ENCODE measurements at regions not wholly inside any gene's neighbourhood (a gene's known extent, or its start where the extent isn't known, plus 50 kb on each side); places are given as distances from the start of the nearest gene placed in this dataset.

GRCh38 chr18:22473366-22473765 is 55.7 kb upstream of the CTAGE1 start:
- Histone ChIP-seq H4K20me1 (ENCODE audit: insufficient read depth) (no peaks in the 10 kb centered on the region), H3K27me3 (ENCODE audit: insufficient read depth, low read length) (no peaks in the 10 kb centered on the region), H3K27ac (ENCODE audit: low read depth, low read length) (no peak overlapping the region), H3K36me3 (ENCODE audit: control insufficient read depth in 1 of 2, insufficient read depth in 2 of 2, low read length in 2 of 2) (no peaks in the 10 kb centered on the region), H3K4me3 (replicated peaks in 1 of 2; ENCODE audit: low read depth in 1 of 2, low read length in 2 of 2) (no peak overlapping the region), H2AFZ (ENCODE audit: low read depth, low read length, poor library complexity, severe bottlenecking) (no peak overlapping the region), H3K79me2 (ENCODE audit: insufficient read depth, low read length) (no peaks in the 10 kb centered on the region), H3K9me3 (ENCODE audit: control insufficient read depth in 1 of 2, insufficient read depth in 1 of 2, low read depth in 1 of 2, low read length in 2 of 2) (no peaks in the 10 kb centered on the region), H3K4me2 (ENCODE audit: low read length) (no peak overlapping the region), H3K9ac (ENCODE audit: low read length) (no peak overlapping the region), H3K9me2 (ENCODE audit: insufficient read depth) (no peaks in the 10 kb centered on the region), H3K4me1 (ENCODE audit: control insufficient read depth in 1 of 2, insufficient read depth in 2 of 2, low read length in 2 of 2) (peaks cover 0 to under 1% of the 10 kb centered on the region in 2 experiments; a peak in 1 of 4 replicates)
- RAD21 ChIA-PET (ENCODE audit: low non-redundant PET in 1 of 2, low total read pairs in 2 of 2, uncharacterized antibody in 2 of 2, unreplicated experiment in 2 of 2), result no interaction called here
- no peak for ATAC-seq
- CTCF ChIA-PET, result no interaction called here
- intact Hi-C loops (cut with micrococcal nuclease), result no loop called here
- POLR2A ChIA-PET, result no interaction called here
- no TSS peak for BruUV-seq (replicated peaks)
- DNase-seq (ENCODE audit: low read depth, low spot score), result no peak
- TF ChIP-seq CBX3 (IDR thresholded peaks at IDR 0.05; ENCODE audit: low read depth), result no peak
- no peak for TF ChIP-seq RAD21 (IDR thresholded peaks at IDR 0.05; ENCODE audit: low read depth)
- TF ChIP-seq ZNF274 (IDR thresholded peaks at IDR 0.05; ENCODE audit: low read depth, low read length), result no peak
- TF ChIP-seq REST (IDR thresholded peaks at IDR 0.05; ENCODE audit: low read depth), result no peak
- TF ChIP-seq EGR1 (IDR thresholded peaks at IDR 0.05; ENCODE audit: low read depth), result no peak
- TF ChIP-seq TCF7L2 (IDR thresholded peaks at IDR 0.05; ENCODE audit: borderline replicate concordance, extremely low read depth, insufficient read depth, insufficient read length), result no peak
- no peak for TF ChIP-seq YY1 (IDR thresholded peaks at IDR 0.05; ENCODE audit: extremely low read depth, insufficient replicate concordance, low read depth, low read length)
- TF ChIP-seq FOSL1 (IDR thresholded peaks at IDR 0.05; ENCODE audit: low read depth), result no peak
- TF ChIP-seq MAX (IDR thresholded peaks at IDR 0.05), result no peak
- no peak for TF ChIP-seq ZFX (IDR thresholded peaks at IDR 0.05)
- no peak for TF ChIP-seq SRF (IDR thresholded peaks at IDR 0.05; ENCODE audit: low read depth)
- TF ChIP-seq EZH2 (IDR thresholded peaks at IDR 0.05), result no peak
- no peak for TF ChIP-seq CEBPB (IDR thresholded peaks at IDR 0.05; ENCODE audit: low read depth)
- TF ChIP-seq POLR2AphosphoS5 (IDR thresholded peaks at IDR 0.05; ENCODE audit: low read depth, low read length), result no peak

Measured in HCT116 (cell line).